RKO (cell line): ENCODE measurements at regions not wholly inside any gene's neighbourhood (a gene's known extent, or its start where the extent isn't known, plus 50 kb on each side); places are given as distances from the start of the nearest gene placed in this dataset.
"Not testable (repeated sequence)": the region's sequence is repeated elsewhere in the genome, so short reads cannot be mapped to it uniquely, and the experiment has no call there.

ENCODE experiments used
- DNase-seq: peaks from one replicate; pipeline ENCODE4 v3.0.0-alpha.2; 2016; ENCODE audit warnings: low spot score

GRCh38 chr2:216775043-216775453 is 79.7 kb upstream of the IGFBP5 start:
- DNase-seq, result peak; percentile 61

GRCh38 chr2:216774620-216775019 is 79.3 kb upstream of the IGFBP5 start:
- DNase-seq, result peak; percentile 14

- no peak for DNase-seq
Observed at GRCh38 chr2:216774180-216774579, 78.8 kb upstream of the IGFBP5 start.

- no peak for DNase-seq
Observed at GRCh38 chr2:216773072-216773471, 77.7 kb upstream of the IGFBP5 start.

GRCh38 chr2:216770717-216771116 is 75.4 kb upstream of the IGFBP5 start:
- no peak for DNase-seq

GRCh38 chr2:216770050-216770449 is 74.7 kb upstream of the IGFBP5 start:
- DNase-seq, result no peak

GRCh38 chr2:216769626-216770025 is 74.3 kb upstream of the IGFBP5 start:
- no peak for DNase-seq

GRCh38 chr2:216768908-216769411 is 73.6 kb upstream of the IGFBP5 start:
- no peak for DNase-seq

GRCh38 chr2:216765761-216766262 is 70.5 kb upstream of the IGFBP5 start:
- DNase-seq, result no peak

- DNase-seq, result no peak
Observed at GRCh38 chr2:216763396-216763795, 68.0 kb upstream of the IGFBP5 start.

GRCh38 chr2:216761809-216762208 is 66.5 kb upstream of the IGFBP5 start:
- no peak for DNase-seq

GRCh38 chr2:216761133-216761532 is 65.8 kb upstream of the IGFBP5 start:
- DNase-seq, result no peak

GRCh38 chr2:216758256-216759155 is 63.2 kb upstream of the IGFBP5 start:
- no peak for DNase-seq

- DNase-seq, result no peak
Observed at GRCh38 chr2:216757532-216757931, 62.2 kb upstream of the IGFBP5 start.

- no peak for DNase-seq
Observed at GRCh38 chr2:216756435-216756834, 61.1 kb upstream of the IGFBP5 start.

GRCh38 chr2:216754812-216755211 is 59.5 kb upstream of the IGFBP5 start:
- no peak for DNase-seq

- no peak for DNase-seq
Observed at GRCh38 chr2:216754336-216754735, 59.0 kb upstream of the IGFBP5 start.

GRCh38 chr2:216752855-216753505 is 57.6 kb upstream of the IGFBP5 start:
- no peak for DNase-seq

GRCh38 chr2:216750750-216751149 is 55.4 kb upstream of the IGFBP5 start:
- not testable (repeated sequence) for DNase-seq

GRCh38 chr2:216746268-216746667 is 50.9 kb upstream of the IGFBP5 start:
- not testable (repeated sequence) for DNase-seq

- DNase-seq, result no peak
Observed at GRCh38 chr2:216745453-216745852, 50.1 kb upstream of the IGFBP5 start.
